GM23338 (cell line): ENCODE measurements at regions not wholly inside any gene's neighbourhood (a gene's known extent, or its start where the extent isn't known, plus 50 kb on each side); places are given as distances from the start of the nearest gene placed in this dataset.

Source experiments
- ATAC-seq: fragments of 200-7000 bp; cut with Tn5 transposase; 3 replicates; pipeline ENCODE4 v1.9.1; 2020
- DNase-seq: peaks from one replicate; pipeline ENCODE4 v3.0.0-alpha.2; 2015; ENCODE audit warnings: low spot score
- H2AFZ ChIP-seq: fragments of 200-600 bp; sonication (generic); 2 replicates; pipeline ENCODE4 v1.8.0; 2016; ENCODE audit warnings: antibody characterized with exemption, mild to moderate bottlenecking, moderate library complexity
- H3F3A ChIP-seq: fragments of 200-600 bp; sonication (generic); replicated peaks from 2 replicates; pipeline ENCODE4 v1.8.0; 2017; ENCODE audit warnings: antibody characterized with exemption, mixed run types, low read depth
- H3K27ac ChIP-seq: fragments of 200-600 bp; sonication (generic); 2 replicates; pipeline ENCODE4 v1.6.1; 2016; ENCODE audit warnings: low read depth
- H3K27me3 ChIP-seq: fragments of 200-600 bp; sonication (generic); 2 replicates; pipeline ENCODE4 v1.8.0; 2016; ENCODE audit warnings: mild to moderate bottlenecking, mixed run types, moderate library complexity; ENCODE audit not compliant: insufficient read depth
- H3K36me3 ChIP-seq: fragments of 200-600 bp; sonication (generic); 2 replicates; pipeline ENCODE4 v1.8.0; 2016; ENCODE audit warnings: mild to moderate bottlenecking; ENCODE audit not compliant: insufficient read depth
- H3K4me1 ChIP-seq: fragments of 200-600 bp; sonication (generic); 2 replicates; pipeline ENCODE4 v1.8.0; 2016; ENCODE audit warnings: mild to moderate bottlenecking, moderate library complexity; ENCODE audit not compliant: insufficient read depth
- H3K4me2 ChIP-seq: fragments of 200-600 bp; sonication (generic); 2 replicates; pipeline ENCODE4 v1.7.1; 2017; ENCODE audit warnings: mixed run types
- H3K4me3 ChIP-seq: fragments of 200-600 bp; sonication (generic); 2 replicates; pipeline ENCODE4 v1.6.1; 2016; ENCODE audit warnings: mixed run types
- H3K79me2 ChIP-seq: fragments of 200-600 bp; sonication (generic); replicated peaks from 2 replicates; pipeline ENCODE4 v1.8.0; 2017; ENCODE audit warnings: mild to moderate bottlenecking; ENCODE audit not compliant: insufficient read depth
- H3K9me2 ChIP-seq: fragments of 200-600 bp; sonication (generic); 2 replicates; pipeline ENCODE4 v1.8.0; 2017; ENCODE audit not compliant: insufficient read depth
- H4K20me1 ChIP-seq: fragments of 200-600 bp; sonication (generic); replicated peaks from 2 replicates; pipeline ENCODE4 v1.8.0; 2017; ENCODE audit warnings: mild to moderate bottlenecking; ENCODE audit not compliant: insufficient read depth
- H3K27ac Mint-ChIP-seq: 2 replicates; pipeline ENCODE4 v1.8.0; 2020; ENCODE audit warnings: inconsistent platforms, mild to moderate bottlenecking, moderate library complexity, mixed read lengths
- H3K27me3 Mint-ChIP-seq: 3 replicates; pipeline ENCODE4 v1.8.0; 2022; ENCODE audit warnings: low read depth, mild to moderate bottlenecking, moderate library complexity, mixed read lengths, inconsistent platforms; ENCODE audit not compliant: insufficient read depth, poor library complexity
- H3K36me3 Mint-ChIP-seq: 3 replicates; pipeline ENCODE4 v1.8.0; 2021; ENCODE audit warnings: low read depth, mild to moderate bottlenecking, inconsistent platforms, moderate library complexity, mixed read lengths
- H3K4me1 Mint-ChIP-seq: 3 replicates; pipeline ENCODE4 v1.8.0; 2020; ENCODE audit warnings: mild to moderate bottlenecking, inconsistent platforms, mixed read lengths
- H3K4me3 Mint-ChIP-seq: 3 replicates; pipeline ENCODE4 v1.8.0; 2021; ENCODE audit warnings: moderate library complexity, mild to moderate bottlenecking, inconsistent platforms, mixed read lengths
- H3K9me3 Mint-ChIP-seq: 3 replicates; pipeline ENCODE4 v1.8.0; 2020; ENCODE audit warnings: moderate library complexity, mild to moderate bottlenecking, inconsistent platforms, mixed read lengths
- CREB1 ChIP-seq: fragments of 250-450 bp; sonication (Bioruptor Pico); IDR thresholded peaks from 2 replicates; pipeline ENCODE4 v1.5.0; 2020; ENCODE audit warnings: low read depth, mild to moderate bottlenecking, moderate library complexity
- CTCF ChIP-seq, 2 experiments: fragments of 200-600 bp in 1 of 2; sonication (generic) in 1 of 2; conservative IDR thresholded peaks; 2 replicates each; pipeline versions ENCODE4 v1.5.1 to v1.6.1; 2016 to 2017; ENCODE audit warnings: antibody characterized with exemption in 2 of 2, low read depth in 2 of 2, mild to moderate bottlenecking in 2 of 2, moderate library complexity in 1 of 2
- ETS1 ChIP-seq: IDR thresholded peaks from 2 replicates; pipeline ENCODE4 v1.6.1; 2016; ENCODE audit warnings: antibody characterized with exemption
- EZH2 ChIP-seq: fragments of 200-600 bp; sonication (generic); IDR thresholded peaks from one replicate; pipeline ENCODE4 v1.8.0; 2017; ENCODE audit warnings: antibody characterized with exemption, mild to moderate bottlenecking, low read depth; ENCODE audit not compliant: unreplicated experiment
- EZH2phosphoT487 ChIP-seq: fragments of 200-600 bp; sonication (generic); IDR thresholded peaks from one replicate; pipeline ENCODE4 v1.8.1; 2018; ENCODE audit warnings: antibody characterized with exemption; ENCODE audit not compliant: unreplicated experiment
- JUNB ChIP-seq: IDR thresholded peaks from one replicate; pipeline ENCODE4 v1.6.1; 2016; ENCODE audit warnings: antibody characterized with exemption; ENCODE audit not compliant: unreplicated experiment
- NANOG ChIP-seq: IDR thresholded peaks from 2 replicates; pipeline ENCODE4 v1.6.1; 2016; ENCODE audit warnings: antibody characterized with exemption, borderline replicate concordance
- POLR2AphosphoS5 ChIP-seq: IDR thresholded peaks from 2 replicates; pipeline ENCODE4 v1.6.1; 2016; ENCODE audit warnings: antibody characterized with exemption, low read depth
- STAT1 ChIP-seq: IDR thresholded peaks from one replicate; pipeline ENCODE4 v1.6.1; 2016; ENCODE audit warnings: antibody characterized with exemption; ENCODE audit not compliant: unreplicated experiment
- ZNF114 ChIP-seq: fragments of 250-450 bp; sonication (Bioruptor Pico); IDR thresholded peaks from 2 replicates; pipeline ENCODE4 v1.5.0; 2020; ENCODE audit warnings: mild to moderate bottlenecking, moderate library complexity
- ZNF462 ChIP-seq: fragments of 250-450 bp; sonication (Bioruptor Pico); IDR thresholded peaks from 2 replicates; pipeline ENCODE4 v1.5.0; 2020; ENCODE audit warnings: mild to moderate bottlenecking, moderate library complexity

- Histone ChIP-seq H3K27ac (no peak overlapping the region), H3F3A (no peaks in the 10 kb centered on the region), H3K4me3 (no peak overlapping the region), H4K20me1 (no peaks in the 10 kb centered on the region), H3K27me3 (no peaks in the 10 kb centered on the region), H2AFZ (no peak overlapping the region), H3K79me2 (no peaks in the 10 kb centered on the region), H3K4me2 (no peak overlapping the region), H3K4me1 (no peaks in the 10 kb centered on the region), H3K36me3 (no peaks in the 10 kb centered on the region), H3K9me2 (no peaks in the 10 kb centered on the region)
- Mint-ChIP-seq H3K4me3 (no peak overlapping the region), H3K9me3 (peaks cover 13% of the 10 kb centered on the region; the same call in 2 of the 3 replicates), H3K4me1 (no peaks in the 10 kb centered on the region), H3K36me3 (peaks cover 9% of the 10 kb centered on the region; the same call in 2 of the 3 replicates), H3K27me3 (peaks cover 4% of the 10 kb centered on the region), H3K27ac (no peak overlapping the region)
- no peak for ATAC-seq
- no peak for DNase-seq
- TF ChIP-seq NANOG = no peak
- no peak for TF ChIP-seq ETS1
- TF ChIP-seq POLR2AphosphoS5 = no peak
- no peak for TF ChIP-seq STAT1
- no peak for TF ChIP-seq ZNF114 (CRISPR knock-in tag)
- no peak for TF ChIP-seq EZH2phosphoT487
- TF ChIP-seq CREB1 = no peak
- TF ChIP-seq ZNF462 (CRISPR knock-in tag) = no peak
- no peak for TF ChIP-seq CTCF (conservative IDR thresholded peaks at IDR 0.05; ENCODE audit: low read depth in 2 of 2)
- no peak for TF ChIP-seq EZH2
- no peak for TF ChIP-seq JUNB
These were observed 51.5 kb upstream of the EPS8L3 start for GRCh38 chr1:109814993-109815786.
